ENCODE measurements at regions not wholly inside any gene's neighbourhood (a gene's known extent, or its start where the extent isn't known, plus 50 kb on each side); places are given as distances from the start of the nearest gene placed in this dataset.

DNA sequence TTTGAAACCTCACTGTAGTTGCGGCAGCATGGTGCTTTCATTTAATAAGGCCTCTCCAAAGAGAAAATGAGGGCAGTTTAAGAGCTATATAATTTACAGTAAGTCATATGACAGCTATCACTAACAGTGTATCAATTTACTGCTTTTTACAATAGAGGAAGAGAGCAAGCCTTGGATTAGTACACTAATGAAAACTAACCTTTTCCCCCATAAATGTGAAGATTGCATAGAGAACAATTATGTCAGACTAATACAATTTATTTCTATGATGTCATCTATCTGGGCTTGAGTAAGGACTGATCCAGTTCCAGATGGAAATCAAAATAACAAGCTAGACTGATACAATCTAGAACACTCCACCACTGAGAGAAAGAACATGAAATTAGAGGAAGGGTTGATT, 78.1 kb upstream of the FAM83B start:
- TF ChIP-seq, protein P1, sequence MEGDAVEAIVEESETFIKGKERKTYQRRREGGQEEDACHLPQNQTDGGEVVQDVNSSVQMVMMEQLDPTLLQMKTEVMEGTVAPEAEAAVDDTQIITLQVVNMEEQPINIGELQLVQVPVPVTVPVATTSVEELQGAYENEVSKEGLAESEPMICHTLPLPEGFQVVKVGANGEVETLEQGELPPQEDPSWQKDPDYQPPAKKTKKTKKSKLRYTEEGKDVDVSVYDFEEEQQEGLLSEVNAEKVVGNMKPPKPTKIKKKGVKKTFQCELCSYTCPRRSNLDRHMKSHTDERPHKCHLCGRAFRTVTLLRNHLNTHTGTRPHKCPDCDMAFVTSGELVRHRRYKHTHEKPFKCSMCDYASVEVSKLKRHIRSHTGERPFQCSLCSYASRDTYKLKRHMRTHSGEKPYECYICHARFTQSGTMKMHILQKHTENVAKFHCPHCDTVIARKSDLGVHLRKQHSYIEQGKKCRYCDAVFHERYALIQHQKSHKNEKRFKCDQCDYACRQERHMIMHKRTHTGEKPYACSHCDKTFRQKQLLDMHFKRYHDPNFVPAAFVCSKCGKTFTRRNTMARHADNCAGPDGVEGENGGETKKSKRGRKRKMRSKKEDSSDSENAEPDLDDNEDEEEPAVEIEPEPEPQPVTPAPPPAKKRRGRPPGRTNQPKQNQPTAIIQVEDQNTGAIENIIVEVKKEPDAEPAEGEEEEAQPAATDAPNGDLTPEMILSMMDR (IDR thresholded peaks at IDR 0.05) = no peak
- TF ChIP-seq POLR2A (IDR thresholded peaks at IDR 0.05) = no peak
